SK-N-SH (cell line): ENCODE measurements at regions not wholly inside any gene's neighbourhood (a gene's known extent, or its start where the extent isn't known, plus 50 kb on each side); places are given as distances from the start of the nearest gene placed in this dataset.
A peak's percentile ranks its signal among the peaks of the same experiment; 100 is the strongest.

Source experiments
- ELF1 ChIP-seq: IDR thresholded peaks from 2 replicates; pipeline ENCODE4 v1.4.0; 2012
- EZH2phosphoT487 ChIP-seq: fragments of 200-600 bp; sonication (generic); IDR thresholded peaks from 2 replicates; pipeline ENCODE4 v1.6.1; 2017; ENCODE audit warnings: low read depth, mixed run types, mild to moderate bottlenecking, antibody characterized with exemption, moderate library complexity, borderline replicate concordance
- FOSL2 ChIP-seq: IDR thresholded peaks from 2 replicates; pipeline ENCODE4 v1.4.0; 2012; ENCODE audit warnings: low read depth, mild to moderate bottlenecking, moderate library complexity, borderline replicate concordance
- FOXJ3 ChIP-seq: sonication (generic); formaldehyde crosslinking; IDR thresholded peaks from 2 replicates; pipeline ENCODE4 v1.5.1; 2020; ENCODE audit warnings: mild to moderate bottlenecking, missing genetic modification reagents
- GABPA ChIP-seq: IDR thresholded peaks from 2 replicates; pipeline ENCODE4 v1.4.0; 2012; ENCODE audit warnings: low read depth, mild to moderate bottlenecking
- JUND ChIP-seq: IDR thresholded peaks from 2 replicates; pipeline ENCODE4 v1.4.0; 2012
- MEF2A ChIP-seq: IDR thresholded peaks from 2 replicates; pipeline ENCODE4 v1.4.0; 2012; ENCODE audit warnings: low read depth, borderline replicate concordance
- MXI1 ChIP-seq: IDR thresholded peaks from 2 replicates; pipeline ENCODE4 v1.6.1; 2012; ENCODE audit warnings: mild to moderate bottlenecking, low read depth, low read length, improper control_type of control experiment
- NFIC ChIP-seq: IDR thresholded peaks from 2 replicates; pipeline ENCODE4 v1.4.0; 2012; ENCODE audit warnings: borderline replicate concordance
- NRF1 ChIP-seq: IDR thresholded peaks from 2 replicates; pipeline ENCODE4 v1.6.1; 2012; ENCODE audit warnings: low read depth, mild to moderate bottlenecking, low read length
- POLR2AphosphoS5 ChIP-seq: IDR thresholded peaks from 2 replicates; pipeline ENCODE4 v1.6.1; 2012; ENCODE audit warnings: low read depth, low read length
- RAD21 ChIP-seq: IDR thresholded peaks from 2 replicates; pipeline ENCODE4 v1.6.1; 2012; ENCODE audit warnings: mild to moderate bottlenecking, low read length
- RCOR1 ChIP-seq: fragments of 150-350 bp; IDR thresholded peaks from 2 replicates; pipeline ENCODE4 v1.6.1; 2017; ENCODE audit warnings: antibody characterized with exemption, low read length
- RXRA ChIP-seq: IDR thresholded peaks from 2 replicates; pipeline ENCODE4 v1.4.0; 2012; ENCODE audit warnings: low read depth, mild to moderate bottlenecking, borderline replicate concordance
- TAF1 ChIP-seq: IDR thresholded peaks from 2 replicates; pipeline ENCODE4 v1.6.1; 2012; ENCODE audit warnings: low read depth, mild to moderate bottlenecking, low read length, moderate library complexity, borderline replicate concordance
- TCF12 ChIP-seq: IDR thresholded peaks from 2 replicates; pipeline ENCODE4 v1.4.0; 2012
- TEAD4 ChIP-seq: IDR thresholded peaks from 2 replicates; pipeline ENCODE4 v1.4.0; 2012; ENCODE audit warnings: mild to moderate bottlenecking, borderline replicate concordance; ENCODE audit not compliant: insufficient read depth
- TF ChIP-seq, protein P1 (sequence below): IDR thresholded peaks from 2 replicates; pipeline ENCODE4; 2012
- TF ChIP-seq, protein P2 (sequence below): IDR thresholded peaks from 2 replicates; pipeline ENCODE4 v1.4.0; 2012; ENCODE audit warnings: low read depth
- TF ChIP-seq, protein P3 (sequence below): IDR thresholded peaks from 2 replicates; pipeline ENCODE4 v1.4.0; 2012; ENCODE audit warnings: low read depth, borderline replicate concordance
- TF ChIP-seq, protein P4 (sequence below): fragments of 150-350 bp; IDR thresholded peaks from 2 replicates; pipeline ENCODE4 v1.6.1; 2016; ENCODE audit warnings: mild to moderate bottlenecking, low read depth, low read length
- TF ChIP-seq, protein P5 (sequence below): fragments of 200-600 bp; sonication (generic); IDR thresholded peaks from 2 replicates; pipeline ENCODE4 v1.6.1; 2017; ENCODE audit warnings: antibody characterized with exemption, mild to moderate bottlenecking, moderate library complexity
- TF ChIP-seq, protein P6 (sequence below): IDR thresholded peaks from 2 replicates; pipeline ENCODE4 v1.4.0; 2012; ENCODE audit warnings: low read depth, borderline replicate concordance

DNA sequence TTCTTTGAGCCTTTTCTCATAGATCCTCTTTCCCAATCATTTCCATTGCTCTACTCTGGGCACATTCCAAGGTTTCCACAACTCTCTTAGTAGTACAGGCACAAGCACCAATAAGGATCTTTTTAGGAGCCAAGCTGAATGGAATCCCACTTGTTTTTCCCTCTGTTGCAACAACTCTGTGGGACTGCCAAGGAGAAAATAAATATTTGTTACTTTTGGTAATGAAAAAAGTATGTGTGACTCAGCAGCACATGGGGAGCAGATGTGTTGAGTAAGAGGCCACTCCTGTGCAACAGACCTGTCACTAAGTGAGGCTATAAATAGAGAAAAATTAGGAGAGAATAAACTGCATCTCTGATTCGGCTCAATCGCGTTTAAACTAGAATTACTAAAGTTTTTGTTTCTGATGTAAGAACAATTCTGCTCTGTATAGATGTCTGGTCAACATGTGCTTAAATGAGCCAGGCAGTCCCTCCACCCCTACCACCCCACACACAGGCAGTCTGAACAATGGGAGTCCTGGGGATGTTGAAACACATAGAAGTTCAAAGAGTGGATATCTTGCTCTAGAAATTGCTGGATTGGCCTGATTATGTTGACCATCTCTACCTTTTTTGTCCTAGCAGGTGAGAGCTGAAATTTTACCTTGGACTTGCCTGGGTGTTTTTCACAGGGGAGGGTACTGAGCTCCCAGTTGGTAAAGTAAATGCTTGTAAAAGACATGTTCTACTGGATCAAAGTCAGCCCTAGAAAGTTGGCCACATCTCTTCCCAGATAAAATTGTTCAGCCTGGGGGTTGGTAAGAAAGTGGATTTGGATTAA is 244.3 kb upstream of the NOVA1 start (continued):
- TF ChIP-seq RXRA (no peak), RAD21 (no peak), GABPA (no peak), TCF12 (peak; percentile 94), JUND (peak; percentile 56), FOXJ3 (no peak), MEF2A (no peak), ELF1 (no peak), POLR2AphosphoS5 (no peak), TEAD4 (no peak), NRF1 (no peak), NFIC (peak; percentile 8; the same call in 1 of the 2 replicates), MXI1 (no peak), RCOR1 (no peak), FOSL2 (peak; percentile 69; the same call in 1 of the 2 replicates), TAF1 (no peak), EZH2phosphoT487 (no peak)
- TF ChIP-seq, protein P1, sequence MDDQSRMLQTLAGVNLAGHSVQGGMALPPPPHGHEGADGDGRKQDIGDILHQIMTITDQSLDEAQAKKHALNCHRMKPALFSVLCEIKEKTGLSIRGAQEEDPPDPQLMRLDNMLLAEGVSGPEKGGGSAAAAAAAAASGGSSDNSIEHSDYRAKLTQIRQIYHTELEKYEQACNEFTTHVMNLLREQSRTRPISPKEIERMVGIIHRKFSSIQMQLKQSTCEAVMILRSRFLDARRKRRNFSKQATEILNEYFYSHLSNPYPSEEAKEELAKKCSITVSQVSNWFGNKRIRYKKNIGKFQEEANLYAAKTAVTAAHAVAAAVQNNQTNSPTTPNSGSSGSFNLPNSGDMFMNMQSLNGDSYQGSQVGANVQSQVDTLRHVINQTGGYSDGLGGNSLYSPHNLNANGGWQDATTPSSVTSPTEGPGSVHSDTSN, result 0 out of 2 replicates have a peak, but pooled peaks have one; percentile 12
- TF ChIP-seq, protein P2, sequence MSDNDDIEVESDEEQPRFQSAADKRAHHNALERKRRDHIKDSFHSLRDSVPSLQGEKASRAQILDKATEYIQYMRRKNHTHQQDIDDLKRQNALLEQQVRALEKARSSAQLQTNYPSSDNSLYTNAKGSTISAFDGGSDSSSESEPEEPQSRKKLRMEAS, result peak; percentile 93
- TF ChIP-seq, protein P3, sequence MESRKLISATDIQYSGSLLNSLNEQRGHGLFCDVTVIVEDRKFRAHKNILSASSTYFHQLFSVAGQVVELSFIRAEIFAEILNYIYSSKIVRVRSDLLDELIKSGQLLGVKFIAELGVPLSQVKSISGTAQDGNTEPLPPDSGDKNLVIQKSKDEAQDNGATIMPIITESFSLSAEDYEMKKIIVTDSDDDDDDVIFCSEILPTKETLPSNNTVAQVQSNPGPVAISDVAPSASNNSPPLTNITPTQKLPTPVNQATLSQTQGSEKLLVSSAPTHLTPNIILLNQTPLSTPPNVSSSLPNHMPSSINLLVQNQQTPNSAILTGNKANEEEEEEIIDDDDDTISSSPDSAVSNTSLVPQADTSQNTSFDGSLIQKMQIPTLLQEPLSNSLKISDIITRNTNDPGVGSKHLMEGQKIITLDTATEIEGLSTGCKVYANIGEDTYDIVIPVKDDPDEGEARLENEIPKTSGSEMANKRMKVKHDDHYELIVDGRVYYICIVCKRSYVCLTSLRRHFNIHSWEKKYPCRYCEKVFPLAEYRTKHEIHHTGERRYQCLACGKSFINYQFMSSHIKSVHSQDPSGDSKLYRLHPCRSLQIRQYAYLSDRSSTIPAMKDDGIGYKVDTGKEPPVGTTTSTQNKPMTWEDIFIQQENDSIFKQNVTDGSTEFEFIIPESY, result no peak
- TF ChIP-seq, protein P4, sequence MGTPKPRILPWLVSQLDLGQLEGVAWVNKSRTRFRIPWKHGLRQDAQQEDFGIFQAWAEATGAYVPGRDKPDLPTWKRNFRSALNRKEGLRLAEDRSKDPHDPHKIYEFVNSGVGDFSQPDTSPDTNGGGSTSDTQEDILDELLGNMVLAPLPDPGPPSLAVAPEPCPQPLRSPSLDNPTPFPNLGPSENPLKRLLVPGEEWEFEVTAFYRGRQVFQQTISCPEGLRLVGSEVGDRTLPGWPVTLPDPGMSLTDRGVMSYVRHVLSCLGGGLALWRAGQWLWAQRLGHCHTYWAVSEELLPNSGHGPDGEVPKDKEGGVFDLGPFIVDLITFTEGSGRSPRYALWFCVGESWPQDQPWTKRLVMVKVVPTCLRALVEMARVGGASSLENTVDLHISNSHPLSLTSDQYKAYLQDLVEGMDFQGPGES, result no peak
- TF ChIP-seq, protein P5, sequence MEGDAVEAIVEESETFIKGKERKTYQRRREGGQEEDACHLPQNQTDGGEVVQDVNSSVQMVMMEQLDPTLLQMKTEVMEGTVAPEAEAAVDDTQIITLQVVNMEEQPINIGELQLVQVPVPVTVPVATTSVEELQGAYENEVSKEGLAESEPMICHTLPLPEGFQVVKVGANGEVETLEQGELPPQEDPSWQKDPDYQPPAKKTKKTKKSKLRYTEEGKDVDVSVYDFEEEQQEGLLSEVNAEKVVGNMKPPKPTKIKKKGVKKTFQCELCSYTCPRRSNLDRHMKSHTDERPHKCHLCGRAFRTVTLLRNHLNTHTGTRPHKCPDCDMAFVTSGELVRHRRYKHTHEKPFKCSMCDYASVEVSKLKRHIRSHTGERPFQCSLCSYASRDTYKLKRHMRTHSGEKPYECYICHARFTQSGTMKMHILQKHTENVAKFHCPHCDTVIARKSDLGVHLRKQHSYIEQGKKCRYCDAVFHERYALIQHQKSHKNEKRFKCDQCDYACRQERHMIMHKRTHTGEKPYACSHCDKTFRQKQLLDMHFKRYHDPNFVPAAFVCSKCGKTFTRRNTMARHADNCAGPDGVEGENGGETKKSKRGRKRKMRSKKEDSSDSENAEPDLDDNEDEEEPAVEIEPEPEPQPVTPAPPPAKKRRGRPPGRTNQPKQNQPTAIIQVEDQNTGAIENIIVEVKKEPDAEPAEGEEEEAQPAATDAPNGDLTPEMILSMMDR, result no peak
- TF ChIP-seq, protein P6, sequence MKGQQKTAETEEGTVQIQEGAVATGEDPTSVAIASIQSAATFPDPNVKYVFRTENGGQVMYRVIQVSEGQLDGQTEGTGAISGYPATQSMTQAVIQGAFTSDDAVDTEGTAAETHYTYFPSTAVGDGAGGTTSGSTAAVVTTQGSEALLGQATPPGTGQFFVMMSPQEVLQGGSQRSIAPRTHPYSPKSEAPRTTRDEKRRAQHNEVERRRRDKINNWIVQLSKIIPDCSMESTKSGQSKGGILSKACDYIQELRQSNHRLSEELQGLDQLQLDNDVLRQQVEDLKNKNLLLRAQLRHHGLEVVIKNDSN, result no peak
